HEK293 (cell line): ENCODE measurements at regions not wholly inside any gene's neighbourhood (a gene's known extent, or its start where the extent isn't known, plus 50 kb on each side); places are given as distances from the start of the nearest gene placed in this dataset.

Source experiments
- CTCF ChIA-PET: fragments of 350-600 bp; formaldehyde crosslinking; extraction: SDS; loops from one replicate; lab custom pipeline; 2021; ENCODE audit warnings: antibody characterized with exemption; lab: Yijun Ruan, JAX
- POLR2A ChIA-PET: fragments of 300-600 bp; formaldehyde crosslinking; extraction: SDS; loops from one replicate; lab custom pipeline; 2020; ENCODE audit warnings: antibody characterized with exemption, inconsistent platforms; lab: Yijun Ruan, JAX
- H3K27ac ChIP-seq: fragments of 200-500 bp; sonication (Bioruptor generic); 2 replicates; pipeline ENCODE4 v1.5.1; 2014; ENCODE audit warnings: low read depth, low read length, control low read depth, inconsistent platforms; ENCODE audit errors: extremely low read depth
- H3K36me3 ChIP-seq, 2 experiments: fragments of 200-500 bp in 1 of 2; sonication (Bioruptor generic) in 1 of 2; 1 replicate in 1 of 2; 2 replicates in 1 of 2; pipeline ENCODE4 v1.5.1; 2014 to 2017; ENCODE audit warnings: inconsistent platforms in 2 of 2, low read length in 2 of 2; ENCODE audit not compliant: control insufficient read depth in 2 of 2, insufficient read depth in 1 of 2
- H3K4me1 ChIP-seq: fragments of 200-500 bp; sonication (Bioruptor generic); 2 replicates; pipeline ENCODE4 v1.5.1; 2014; ENCODE audit warnings: mild to moderate bottlenecking, low read length, inconsistent platforms; ENCODE audit not compliant: control insufficient read depth, insufficient read depth
- H3K4me3 ChIP-seq: 2 replicates; pipeline ENCODE4 v1.5.1; 2011; ENCODE audit warnings: low read depth, mild to moderate bottlenecking, control low read depth, low read length, moderate library complexity
- H3K9me3 ChIP-seq: fragments of 200-500 bp; sonication (Bioruptor generic); 2 replicates; pipeline ENCODE4 v1.5.1; 2014; ENCODE audit warnings: low read depth, low read length, inconsistent platforms; ENCODE audit not compliant: control insufficient read depth, insufficient read depth
- CTCF ChIP-seq: fragments of 450-650 bp; formaldehyde crosslinking; IDR thresholded peaks from 2 replicates; pipeline ENCODE4 v1.5.1; 2016; ENCODE audit warnings: missing biosample characterization, missing genetic modification characterization
- GLI4 ChIP-seq: fragments of 450-650 bp; formaldehyde crosslinking; IDR thresholded peaks from 2 replicates; pipeline ENCODE4 v1.5.1; 2016; ENCODE audit warnings: missing biosample characterization, missing genetic modification characterization
- IKZF3 ChIP-seq: fragments of 450-650 bp; IDR thresholded peaks from 2 replicates; pipeline ENCODE4 v1.5.0; 2018; ENCODE audit warnings: missing biosample characterization, mild to moderate bottlenecking, missing genetic modification characterization, moderate library complexity
- OSR2 ChIP-seq: fragments of 450-650 bp; formaldehyde crosslinking; IDR thresholded peaks from 2 replicates; pipeline ENCODE4 v1.5.1; 2016; ENCODE audit warnings: missing biosample characterization, missing genetic modification characterization
- SETDB1 ChIP-seq: IDR thresholded peaks from one replicate; pipeline ENCODE4 v1.6.1; 2017; ENCODE audit warnings: mild to moderate bottlenecking, low read length, moderate library complexity, mixed read lengths; ENCODE audit not compliant: insufficient read length
- SP3 ChIP-seq: fragments of 450-650 bp; formaldehyde crosslinking; IDR thresholded peaks from 2 replicates; pipeline ENCODE4 v1.5.1; 2016; ENCODE audit warnings: missing biosample characterization, missing genetic modification characterization
- ZBTB17 ChIP-seq: fragments of 450-650 bp; formaldehyde crosslinking; IDR thresholded peaks from 2 replicates; pipeline ENCODE4 v1.5.1; 2016; ENCODE audit warnings: missing biosample characterization, missing genetic modification characterization
- ZBTB49 ChIP-seq: fragments of 450-650 bp; formaldehyde crosslinking; IDR thresholded peaks from 2 replicates; pipeline ENCODE4 v1.5.1; 2016; ENCODE audit warnings: missing biosample characterization, missing genetic modification characterization, low read depth
- ZFP3 ChIP-seq: fragments of 450-650 bp; formaldehyde crosslinking; IDR thresholded peaks from 2 replicates; pipeline ENCODE4 v1.5.1; 2016; ENCODE audit warnings: low read depth, missing biosample characterization, missing genetic modification characterization
- ZNF114 ChIP-seq: fragments of 450-650 bp; formaldehyde crosslinking; IDR thresholded peaks from 2 replicates; pipeline ENCODE4 v1.5.0; 2017; ENCODE audit warnings: missing biosample characterization, missing genetic modification characterization
- ZNF121 ChIP-seq: fragments of 450-650 bp; formaldehyde crosslinking; IDR thresholded peaks from 2 replicates; pipeline ENCODE4 v1.5.1; 2016; ENCODE audit warnings: missing biosample characterization, missing genetic modification characterization
- ZNF140 ChIP-seq: fragments of 450-650 bp; formaldehyde crosslinking; IDR thresholded peaks from 2 replicates; pipeline ENCODE4 v1.5.1; 2016; ENCODE audit warnings: missing biosample characterization, missing genetic modification characterization
- ZNF16 ChIP-seq: fragments of 450-650 bp; formaldehyde crosslinking; IDR thresholded peaks from 2 replicates; pipeline ENCODE4 v1.5.1; 2016; ENCODE audit warnings: low read depth, missing biosample characterization, missing genetic modification characterization
- ZNF174 ChIP-seq: fragments of 450-650 bp; formaldehyde crosslinking; IDR thresholded peaks from 2 replicates; pipeline ENCODE4 v1.5.0; 2017; ENCODE audit warnings: missing biosample characterization, mild to moderate bottlenecking, missing genetic modification characterization
- ZNF292 ChIP-seq: fragments of 450-650 bp; formaldehyde crosslinking; IDR thresholded peaks from 2 replicates; pipeline ENCODE4 v1.5.1; 2016; ENCODE audit warnings: low read depth, missing biosample characterization, missing genetic modification characterization, borderline replicate concordance
- ZNF433 ChIP-seq: fragments of 450-650 bp; formaldehyde crosslinking; IDR thresholded peaks from 2 replicates; pipeline ENCODE4 v1.5.1; 2016; ENCODE audit warnings: missing biosample characterization, missing genetic modification characterization, low read depth
- ZNF521 ChIP-seq: fragments of 450-650 bp; formaldehyde crosslinking; IDR thresholded peaks from 2 replicates; pipeline ENCODE4 v1.5.1; 2017; ENCODE audit warnings: missing biosample characterization, mild to moderate bottlenecking, missing genetic modification characterization
- ZNF530 ChIP-seq: fragments of 450-650 bp; formaldehyde crosslinking; IDR thresholded peaks from 2 replicates; pipeline ENCODE4 v1.5.1; 2016; ENCODE audit warnings: low read depth, missing biosample characterization, missing genetic modification characterization
- ZNF558 ChIP-seq: fragments of 450-650 bp; formaldehyde crosslinking; IDR thresholded peaks from 2 replicates; pipeline ENCODE4 v1.5.1; 2016; ENCODE audit warnings: missing biosample characterization, missing genetic modification characterization
- ZNF600 ChIP-seq: fragments of 450-650 bp; formaldehyde crosslinking; IDR thresholded peaks from 2 replicates; pipeline ENCODE4 v1.5.1; 2016; ENCODE audit warnings: missing biosample characterization, missing genetic modification characterization
- ZNF658 ChIP-seq: fragments of 450-650 bp; formaldehyde crosslinking; IDR thresholded peaks from 2 replicates; pipeline ENCODE4; 2016; ENCODE audit warnings: missing biosample characterization, missing genetic modification characterization
- ZNF692 ChIP-seq: fragments of 450-650 bp; formaldehyde crosslinking; IDR thresholded peaks from 2 replicates; pipeline ENCODE4 v1.5.1; 2016; ENCODE audit warnings: missing biosample characterization, missing genetic modification characterization
- ZNF701 ChIP-seq: fragments of 450-650 bp; formaldehyde crosslinking; IDR thresholded peaks from 2 replicates; pipeline ENCODE4 v1.5.1; 2016; ENCODE audit warnings: missing biosample characterization, missing genetic modification characterization
- ZNF843 ChIP-seq: fragments of 450-650 bp; formaldehyde crosslinking; IDR thresholded peaks from 2 replicates; pipeline ENCODE4 v1.5.1; 2016; ENCODE audit warnings: missing biosample characterization, missing genetic modification characterization
- ZSCAN30 ChIP-seq: fragments of 450-650 bp; IDR thresholded peaks from 2 replicates; pipeline ENCODE4 v1.5.1; 2018; ENCODE audit warnings: missing biosample characterization, mild to moderate bottlenecking, missing genetic modification characterization, moderate library complexity
- TF ChIP-seq, protein P1 (sequence below): fragments of 450-650 bp; formaldehyde crosslinking; IDR thresholded peaks from 2 replicates; pipeline ENCODE4 v1.5.1; 2016; ENCODE audit warnings: missing biosample characterization, missing genetic modification characterization
- TF ChIP-seq, protein P2 (sequence below): fragments of 450-650 bp; formaldehyde crosslinking; IDR thresholded peaks from 2 replicates; pipeline ENCODE4 v1.5.1; 2016; ENCODE audit warnings: missing biosample characterization, missing genetic modification characterization

GRCh38 chr13:76418404-76418803 lies 467.8 kb downstream of the KCTD12 start:
- Histone ChIP-seq H3K27ac (no peak overlapping the region), H3K9me3 (no peaks in the 10 kb centered on the region), H3K36me3 (no peaks in the 10 kb centered on the region), H3K4me1 (no peaks in the 10 kb centered on the region), H3K4me3 (no peak overlapping the region)
- CTCF ChIA-PET: no interaction called here
- TF ChIP-seq, protein P1, sequence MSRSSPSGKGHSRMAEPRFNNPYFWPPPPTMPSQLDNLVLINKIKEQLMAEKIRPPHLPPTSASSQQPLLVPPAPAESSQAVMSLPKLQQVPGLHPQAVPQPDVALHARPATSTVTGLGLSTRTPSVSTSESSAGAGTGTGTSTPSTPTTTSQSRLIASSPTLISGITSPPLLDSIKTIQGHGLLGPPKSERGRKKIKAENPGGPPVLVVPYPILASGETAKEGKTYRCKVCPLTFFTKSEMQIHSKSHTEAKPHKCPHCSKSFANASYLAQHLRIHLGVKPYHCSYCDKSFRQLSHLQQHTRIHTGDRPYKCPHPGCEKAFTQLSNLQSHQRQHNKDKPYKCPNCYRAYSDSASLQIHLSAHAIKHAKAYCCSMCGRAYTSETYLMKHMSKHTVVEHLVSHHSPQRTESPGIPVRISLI (tag by site-specific recombination): no peak
- TF ChIP-seq ZFP3 (tag by site-specific recombination) (no peak), IKZF3 (tag by site-specific recombination) (no peak), ZNF292 (no peak)
- POLR2A ChIA-PET: no interaction called here

DNA sequence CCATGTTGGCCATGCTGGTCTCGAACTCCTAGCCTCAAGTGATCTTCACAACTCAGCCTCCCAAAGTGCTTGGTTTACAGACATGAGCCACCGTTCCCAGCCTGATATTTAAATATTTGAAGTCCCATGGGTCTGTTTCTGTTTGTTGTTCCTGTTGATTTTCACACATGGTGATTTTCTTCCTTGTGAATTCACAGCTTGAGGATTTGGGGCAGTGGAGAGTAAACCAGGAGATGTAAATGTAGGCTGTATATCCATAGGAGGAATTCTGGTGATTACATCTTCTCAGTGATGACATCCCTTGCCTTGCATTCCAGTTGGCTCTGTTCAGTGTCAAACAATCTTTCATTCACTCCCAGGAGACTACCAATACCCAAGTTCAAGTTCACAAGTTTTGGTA lies 471.9 kb downstream of the KCTD12 start:
- H3K4me1 ChIP-seq: no peaks in the 10 kb centered on the region
- ChIA-PET POLR2A (no interaction called here), CTCF (no interaction called here)
- H3K9me3 ChIP-seq: no peaks in the 10 kb centered on the region
- H3K27ac ChIP-seq: no peak overlapping the region
- H3K4me3 ChIP-seq: no peak overlapping the region
- no peaks in the 10 kb centered on the region for H3K36me3 ChIP-seq
- no peak for TF ChIP-seq ZNF692
- no peak for TF ChIP-seq OSR2
- TF ChIP-seq ZSCAN30 (tag by site-specific recombination): no peak
- no peak for TF ChIP-seq ZBTB49
- no peak for TF ChIP-seq ZNF292
- TF ChIP-seq ZNF433 (tag by site-specific recombination): no peak

DNA sequence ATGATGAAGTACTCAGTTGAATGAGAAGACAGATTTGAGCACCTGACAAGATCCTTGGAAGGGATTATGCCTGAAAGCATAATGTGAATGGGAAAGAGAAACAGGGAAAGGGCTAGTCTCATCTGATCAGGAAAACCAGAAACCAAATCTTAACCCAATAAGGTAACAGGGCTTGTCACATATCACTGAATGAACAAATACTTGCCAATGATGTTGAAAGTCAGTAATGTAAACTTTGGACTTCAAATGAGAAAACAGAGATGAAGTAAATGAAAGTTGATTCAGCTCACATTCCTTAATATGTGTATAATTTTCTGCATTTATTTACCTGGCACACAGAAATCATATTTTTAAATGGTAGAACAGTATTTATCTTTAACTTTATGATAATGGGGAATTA lies 480.0 kb downstream of the KCTD12 start:
- no peaks in the 10 kb centered on the region for H3K4me1 ChIP-seq
- H3K9me3 ChIP-seq: no peaks in the 10 kb centered on the region
- no peaks in the 10 kb centered on the region for H3K36me3 ChIP-seq
- ChIA-PET CTCF (no interaction called here), POLR2A (no interaction called here)
- H3K27ac ChIP-seq: no peak overlapping the region
- no peak for TF ChIP-seq SP3 (tag by site-specific recombination)
- no peak for TF ChIP-seq ZNF16 (tag by site-specific recombination)
- TF ChIP-seq ZNF530 (tag by site-specific recombination): no peak
- no peak for TF ChIP-seq ZNF174
- TF ChIP-seq ZNF701 (tag by site-specific recombination): no peak
- TF ChIP-seq, protein P2, sequence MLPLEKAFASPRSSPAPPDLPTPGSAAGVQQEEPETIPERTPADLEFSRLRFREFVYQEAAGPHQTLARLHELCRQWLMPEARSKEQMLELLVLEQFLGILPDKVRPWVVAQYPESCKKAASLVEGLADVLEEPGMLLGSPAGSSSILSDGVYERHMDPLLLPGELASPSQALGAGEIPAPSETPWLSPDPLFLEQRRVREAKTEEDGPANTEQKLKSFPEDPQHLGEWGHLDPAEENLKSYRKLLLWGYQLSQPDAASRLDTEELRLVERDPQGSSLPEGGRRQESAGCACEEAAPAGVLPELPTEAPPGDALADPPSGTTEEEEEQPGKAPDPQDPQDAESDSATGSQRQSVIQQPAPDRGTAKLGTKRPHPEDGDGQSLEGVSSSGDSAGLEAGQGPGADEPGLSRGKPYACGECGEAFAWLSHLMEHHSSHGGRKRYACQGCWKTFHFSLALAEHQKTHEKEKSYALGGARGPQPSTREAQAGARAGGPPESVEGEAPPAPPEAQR (tag by site-specific recombination): no peak
- TF ChIP-seq ZNF558 (tag by site-specific recombination): no peak
- no peak for TF ChIP-seq ZNF121 (tag by site-specific recombination)
- no peak for TF ChIP-seq SETDB1
- no peak for TF ChIP-seq ZBTB17 (tag by site-specific recombination)
- TF ChIP-seq ZNF521 (tag by site-specific recombination): no peak
- no peak for TF ChIP-seq ZNF658 (tag by site-specific recombination)
- TF ChIP-seq CTCF (tag by site-specific recombination): no peak
- no peak for TF ChIP-seq GLI4 (tag by site-specific recombination)
- TF ChIP-seq ZNF114 (tag by site-specific recombination): no peak
- TF ChIP-seq ZNF843: no peak
- TF ChIP-seq ZNF600 (tag by site-specific recombination): no peak
- TF ChIP-seq ZNF140 (tag by site-specific recombination): no peak
- no peak overlapping the region for H3K4me3 ChIP-seq
